ENCODE measurements at regions not wholly inside any gene's neighbourhood (a gene's known extent, or its start where the extent isn't known, plus 50 kb on each side); places are given as distances from the start of the nearest gene placed in this dataset.

GRCh38 chr3:94184781-94185180 lies 121.9 kb downstream of the NSUN3 start:
- TF ChIP-seq, protein P1, sequence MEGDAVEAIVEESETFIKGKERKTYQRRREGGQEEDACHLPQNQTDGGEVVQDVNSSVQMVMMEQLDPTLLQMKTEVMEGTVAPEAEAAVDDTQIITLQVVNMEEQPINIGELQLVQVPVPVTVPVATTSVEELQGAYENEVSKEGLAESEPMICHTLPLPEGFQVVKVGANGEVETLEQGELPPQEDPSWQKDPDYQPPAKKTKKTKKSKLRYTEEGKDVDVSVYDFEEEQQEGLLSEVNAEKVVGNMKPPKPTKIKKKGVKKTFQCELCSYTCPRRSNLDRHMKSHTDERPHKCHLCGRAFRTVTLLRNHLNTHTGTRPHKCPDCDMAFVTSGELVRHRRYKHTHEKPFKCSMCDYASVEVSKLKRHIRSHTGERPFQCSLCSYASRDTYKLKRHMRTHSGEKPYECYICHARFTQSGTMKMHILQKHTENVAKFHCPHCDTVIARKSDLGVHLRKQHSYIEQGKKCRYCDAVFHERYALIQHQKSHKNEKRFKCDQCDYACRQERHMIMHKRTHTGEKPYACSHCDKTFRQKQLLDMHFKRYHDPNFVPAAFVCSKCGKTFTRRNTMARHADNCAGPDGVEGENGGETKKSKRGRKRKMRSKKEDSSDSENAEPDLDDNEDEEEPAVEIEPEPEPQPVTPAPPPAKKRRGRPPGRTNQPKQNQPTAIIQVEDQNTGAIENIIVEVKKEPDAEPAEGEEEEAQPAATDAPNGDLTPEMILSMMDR (conservative IDR thresholded peaks at IDR 0.05) = no peak
- TF ChIP-seq ZFX (IDR thresholded peaks at IDR 0.05) = no peak

Data from C4-2B (cell line).